NB4 (cell line): ENCODE measurements at regions not wholly inside any gene's neighbourhood (a gene's known extent, or its start where the extent isn't known, plus 50 kb on each side); places are given as distances from the start of the nearest gene placed in this dataset.
"Not testable (repeated sequence)": the region's sequence is repeated elsewhere in the genome, so short reads cannot be mapped to it uniquely, and the experiment has no call there.

Source experiments
- TF ChIP-seq, protein P1 (sequence below): IDR thresholded peaks from one replicate; pipeline ENCODE4 v1.5.1; 2012; ENCODE audit warnings: low read depth, low read length
- TF ChIP-seq, protein P2 (sequence below): IDR thresholded peaks from 2 replicates; pipeline ENCODE4 v1.6.1; 2011; ENCODE audit warnings: low read depth, low read length

DNA sequence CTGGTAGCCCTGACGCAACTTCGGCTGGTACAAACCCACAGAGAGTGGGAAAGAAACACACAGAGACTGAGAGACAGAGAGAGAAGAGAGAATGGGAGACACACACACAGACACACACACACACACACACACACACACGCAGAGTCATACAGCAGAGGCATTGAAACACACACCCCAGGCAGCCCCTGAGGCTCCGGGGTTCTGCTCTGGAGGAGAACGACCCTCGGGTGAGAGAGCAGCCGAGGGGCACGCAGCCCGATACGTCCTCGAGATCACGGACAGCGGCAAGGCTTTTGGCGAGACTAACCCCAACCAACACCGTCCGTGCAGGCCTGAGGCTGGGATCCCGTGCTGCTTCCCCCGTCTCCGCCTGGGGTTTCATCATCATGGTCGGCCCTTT lies 700.8 kb upstream of the TPTE start:
- TF ChIP-seq, protein P1, sequence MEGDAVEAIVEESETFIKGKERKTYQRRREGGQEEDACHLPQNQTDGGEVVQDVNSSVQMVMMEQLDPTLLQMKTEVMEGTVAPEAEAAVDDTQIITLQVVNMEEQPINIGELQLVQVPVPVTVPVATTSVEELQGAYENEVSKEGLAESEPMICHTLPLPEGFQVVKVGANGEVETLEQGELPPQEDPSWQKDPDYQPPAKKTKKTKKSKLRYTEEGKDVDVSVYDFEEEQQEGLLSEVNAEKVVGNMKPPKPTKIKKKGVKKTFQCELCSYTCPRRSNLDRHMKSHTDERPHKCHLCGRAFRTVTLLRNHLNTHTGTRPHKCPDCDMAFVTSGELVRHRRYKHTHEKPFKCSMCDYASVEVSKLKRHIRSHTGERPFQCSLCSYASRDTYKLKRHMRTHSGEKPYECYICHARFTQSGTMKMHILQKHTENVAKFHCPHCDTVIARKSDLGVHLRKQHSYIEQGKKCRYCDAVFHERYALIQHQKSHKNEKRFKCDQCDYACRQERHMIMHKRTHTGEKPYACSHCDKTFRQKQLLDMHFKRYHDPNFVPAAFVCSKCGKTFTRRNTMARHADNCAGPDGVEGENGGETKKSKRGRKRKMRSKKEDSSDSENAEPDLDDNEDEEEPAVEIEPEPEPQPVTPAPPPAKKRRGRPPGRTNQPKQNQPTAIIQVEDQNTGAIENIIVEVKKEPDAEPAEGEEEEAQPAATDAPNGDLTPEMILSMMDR = not testable (repeated sequence)
- TF ChIP-seq, protein P2, sequence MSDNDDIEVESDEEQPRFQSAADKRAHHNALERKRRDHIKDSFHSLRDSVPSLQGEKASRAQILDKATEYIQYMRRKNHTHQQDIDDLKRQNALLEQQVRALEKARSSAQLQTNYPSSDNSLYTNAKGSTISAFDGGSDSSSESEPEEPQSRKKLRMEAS = not testable (repeated sequence)
